SK-N-SH treated with all-trans-retinoic acid at 6 μM for 48 hours (cell line): ENCODE measurements at regions not wholly inside any gene's neighbourhood (a gene's known extent, or its start where the extent isn't known, plus 50 kb on each side); places are given as distances from the start of the nearest gene placed in this dataset.

Source experiments
- CSDC2 ChIP-seq: fragments of 250-450 bp; sonication (Bioruptor Pico); IDR thresholded peaks from 2 replicates; pipeline ENCODE4 v1.5.0; 2020; ENCODE audit warnings: mild to moderate bottlenecking, moderate library complexity
- RARB ChIP-seq: fragments of 250-450 bp; sonication (Bioruptor Pico); IDR thresholded peaks from 2 replicates; pipeline ENCODE4 v1.8.0; 2021; ENCODE audit warnings: mild to moderate bottlenecking, moderate library complexity
- TOX ChIP-seq: fragments of 250-450 bp; sonication (Bioruptor Pico); IDR thresholded peaks from 2 replicates; pipeline ENCODE4 v1.8.0; 2021; ENCODE audit warnings: mild to moderate bottlenecking, moderate library complexity, borderline replicate concordance
- ZFP30 ChIP-seq: fragments of 450-650 bp; formaldehyde crosslinking; IDR thresholded peaks from 2 replicates; pipeline ENCODE4 v1.5.0; 2022; ENCODE audit warnings: mild to moderate bottlenecking, moderate library complexity
- ZNF8 ChIP-seq: fragments of 450-650 bp; formaldehyde crosslinking; IDR thresholded peaks from 2 replicates; pipeline ENCODE4 v1.5.0; 2020; ENCODE audit warnings: mild to moderate bottlenecking, moderate library complexity
- TF ChIP-seq, protein P1 (sequence below): fragments of 250-450 bp; sonication (Bioruptor Pico); IDR thresholded peaks from 2 replicates; pipeline ENCODE4 v1.5.0; 2020; ENCODE audit warnings: mild to moderate bottlenecking, moderate library complexity
- TF ChIP-seq, protein P2 (sequence below): fragments of 250-450 bp; sonication (Bioruptor Pico); IDR thresholded peaks from 2 replicates; pipeline ENCODE4 v1.8.0; 2020; ENCODE audit warnings: mild to moderate bottlenecking, moderate library complexity, borderline replicate concordance

- TF ChIP-seq TOX (CRISPR knock-in tag) (no peak), ZFP30 (no peak), ZNF8 (CRISPR knock-in tag) (no peak), CSDC2 (CRISPR knock-in tag) (no peak), RARB (CRISPR knock-in tag) (no peak)
- TF ChIP-seq, protein P1, sequence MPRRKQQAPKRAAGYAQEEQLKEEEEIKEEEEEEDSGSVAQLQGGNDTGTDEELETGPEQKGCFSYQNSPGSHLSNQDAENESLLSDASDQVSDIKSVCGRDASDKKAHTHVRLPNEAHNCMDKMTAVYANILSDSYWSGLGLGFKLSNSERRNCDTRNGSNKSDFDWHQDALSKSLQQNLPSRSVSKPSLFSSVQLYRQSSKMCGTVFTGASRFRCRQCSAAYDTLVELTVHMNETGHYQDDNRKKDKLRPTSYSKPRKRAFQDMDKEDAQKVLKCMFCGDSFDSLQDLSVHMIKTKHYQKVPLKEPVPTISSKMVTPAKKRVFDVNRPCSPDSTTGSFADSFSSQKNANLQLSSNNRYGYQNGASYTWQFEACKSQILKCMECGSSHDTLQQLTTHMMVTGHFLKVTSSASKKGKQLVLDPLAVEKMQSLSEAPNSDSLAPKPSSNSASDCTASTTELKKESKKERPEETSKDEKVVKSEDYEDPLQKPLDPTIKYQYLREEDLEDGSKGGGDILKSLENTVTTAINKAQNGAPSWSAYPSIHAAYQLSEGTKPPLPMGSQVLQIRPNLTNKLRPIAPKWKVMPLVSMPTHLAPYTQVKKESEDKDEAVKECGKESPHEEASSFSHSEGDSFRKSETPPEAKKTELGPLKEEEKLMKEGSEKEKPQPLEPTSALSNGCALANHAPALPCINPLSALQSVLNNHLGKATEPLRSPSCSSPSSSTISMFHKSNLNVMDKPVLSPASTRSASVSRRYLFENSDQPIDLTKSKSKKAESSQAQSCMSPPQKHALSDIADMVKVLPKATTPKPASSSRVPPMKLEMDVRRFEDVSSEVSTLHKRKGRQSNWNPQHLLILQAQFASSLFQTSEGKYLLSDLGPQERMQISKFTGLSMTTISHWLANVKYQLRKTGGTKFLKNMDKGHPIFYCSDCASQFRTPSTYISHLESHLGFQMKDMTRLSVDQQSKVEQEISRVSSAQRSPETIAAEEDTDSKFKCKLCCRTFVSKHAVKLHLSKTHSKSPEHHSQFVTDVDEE (CRISPR knock-in tag) = no peak
- TF ChIP-seq, protein P2, sequence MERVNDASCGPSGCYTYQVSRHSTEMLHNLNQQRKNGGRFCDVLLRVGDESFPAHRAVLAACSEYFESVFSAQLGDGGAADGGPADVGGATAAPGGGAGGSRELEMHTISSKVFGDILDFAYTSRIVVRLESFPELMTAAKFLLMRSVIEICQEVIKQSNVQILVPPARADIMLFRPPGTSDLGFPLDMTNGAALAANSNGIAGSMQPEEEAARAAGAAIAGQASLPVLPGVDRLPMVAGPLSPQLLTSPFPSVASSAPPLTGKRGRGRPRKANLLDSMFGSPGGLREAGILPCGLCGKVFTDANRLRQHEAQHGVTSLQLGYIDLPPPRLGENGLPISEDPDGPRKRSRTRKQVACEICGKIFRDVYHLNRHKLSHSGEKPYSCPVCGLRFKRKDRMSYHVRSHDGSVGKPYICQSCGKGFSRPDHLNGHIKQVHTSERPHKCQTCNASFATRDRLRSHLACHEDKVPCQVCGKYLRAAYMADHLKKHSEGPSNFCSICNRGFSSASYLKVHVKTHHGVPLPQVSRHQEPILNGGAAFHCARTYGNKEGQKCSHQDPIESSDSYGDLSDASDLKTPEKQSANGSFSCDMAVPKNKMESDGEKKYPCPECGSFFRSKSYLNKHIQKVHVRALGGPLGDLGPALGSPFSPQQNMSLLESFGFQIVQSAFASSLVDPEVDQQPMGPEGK (CRISPR knock-in tag) = no peak
Observed at GRCh38 chr2:52072949-52073348, 1041.0 kb upstream of the NRXN1 start.
